ENCODE measurements at regions not wholly inside any gene's neighbourhood (a gene's known extent, or its start where the extent isn't known, plus 50 kb on each side); places are given as distances from the start of the nearest gene placed in this dataset.

- H3K27ac Mint-ChIP-seq, result no peak overlapping the region
- Histone ChIP-seq H3K79me1 (ENCODE audit: insufficient read depth, low read depth, low read length, poor library complexity, severe bottlenecking) (no peaks in the 10 kb centered on the region), H4K91ac (ENCODE audit: insufficient read length, low read depth, low read length) (no peak overlapping the region), H3T11ph (ENCODE audit: low read length) (no peak overlapping the region), H2BK20ac (ENCODE audit: low read depth, low read length, poor library complexity, severe bottlenecking) (no peak overlapping the region), H3K79me2 (ENCODE audit: insufficient read depth, low read length) (no peaks in the 10 kb centered on the region), H2AFZ (ENCODE audit: low read length) (no peak overlapping the region), H3K4me1 (ENCODE audit: insufficient read depth, low read length) (no peaks in the 10 kb centered on the region; the same call in 1 of the 2 replicates), H3K27me3 (ENCODE audit: insufficient read depth, low read length) (no peaks in the 10 kb centered on the region), H4K8ac (replicated peaks; ENCODE audit: insufficient read length, low read depth, low read length) (no peak overlapping the region), H2AK5ac (ENCODE audit: insufficient read length, low read length) (no peak overlapping the region), H3K9ac (ENCODE audit: extremely low read depth, insufficient read length, low read length) (no peak overlapping the region), H4K5ac (ENCODE audit: insufficient read length, low read depth, low read length) (no peak overlapping the region), H2BK12ac (ENCODE audit: insufficient read length, low read depth, low read length) (no peak overlapping the region), H3K23ac (ENCODE audit: insufficient read length, low read depth, low read length) (no peak overlapping the region), H2BK5ac (ENCODE audit: insufficient read length, low read length) (no peak overlapping the region), H3K4ac (ENCODE audit: low read depth, low read length) (no peak overlapping the region), H3K23me2 (ENCODE audit: insufficient read length, low read depth, low read length, poor library complexity, severe bottlenecking) (no peaks in the 10 kb centered on the region), H3K18ac (ENCODE audit: insufficient read length, low read depth, low read length) (no peak overlapping the region), H2BK120ac (ENCODE audit: low read depth, low read length, poor library complexity, severe bottlenecking) (no peak overlapping the region), H3K56ac (ENCODE audit: insufficient read length, low read depth, low read length) (no peak overlapping the region), H3K4me2 (ENCODE audit: insufficient read depth, insufficient read length, low read length) (no peak overlapping the region), H2BK15ac (ENCODE audit: low read depth, low read length) (no peak overlapping the region), H3K27ac (ENCODE audit: insufficient read length, low read depth, low read length) (no peak overlapping the region), H3K14ac (ENCODE audit: insufficient read depth, low read length) (no peak overlapping the region), H4K20me1 (ENCODE audit: control insufficient read depth, insufficient read depth, insufficient read length) (no peaks in the 10 kb centered on the region), H3K9me3 (ENCODE audit: control insufficient read depth, low read depth, low read length) (no peaks in the 10 kb centered on the region)
- no peak for DNase-seq
- H3K4me1 Mint-ChIP-seq, result peaks cover 23 to 27% of the 10 kb centered on the region in 2 experiments
- no peaks in the 10 kb centered on the region for H3K36me3 Mint-ChIP-seq (ENCODE audit: insufficient read depth in 1 of 3, low read depth in 3 of 3)
- no peak for TF ChIP-seq CTCF (conservative IDR thresholded peaks at IDR 0.05)
- H3K4me3 Mint-ChIP-seq, result no peak overlapping the region
- no peaks in the 10 kb centered on the region for H3K27me3 Mint-ChIP-seq (ENCODE audit: low read depth)
- WGBS (ENCODE audit: extremely low coverage, insufficient read length, low lambda C conversion rate), result no CpG with 5 or more reads among the region's 1 CpG
- H3K9me3 Mint-ChIP-seq, result no peaks in the 10 kb centered on the region; a peak in 1 of 5 replicates
These were observed 377.5 kb upstream of the SORCS1 start for GRCh38 chr10:107542016-107542415.

Measured in H9 (cell line).